Epithelial cell of proximal tubule (primary cell): ENCODE measurements at regions not wholly inside any gene's neighbourhood (a gene's known extent, or its start where the extent isn't known, plus 50 kb on each side); places are given as distances from the start of the nearest gene placed in this dataset.
"Not testable (repeated sequence)": the region's sequence is repeated elsewhere in the genome, so short reads cannot be mapped to it uniquely, and the experiment has no call there.

Source experiments
- DNase-seq: peaks from one replicate; pipeline ENCODE4 v3.0.0-alpha.2; 2011; ENCODE audit warnings: low read depth
- H3K4me3 ChIP-seq: 2 replicates; pipeline ENCODE4 v1.5.1; 2011; ENCODE audit warnings: low read depth, mild to moderate bottlenecking, low read length
- CTCF ChIP-seq: conservative IDR thresholded peaks from 2 replicates; pipeline ENCODE4 v1.5.1; 2012; ENCODE audit warnings: low read depth, mild to moderate bottlenecking, low read length

GRCh38 chr10:60527676-60528075 lies 138.0 kb upstream of the ANK3 start:
- TF ChIP-seq CTCF: no peak
- no peak for DNase-seq
- no peak overlapping the region for H3K4me3 ChIP-seq

- TF ChIP-seq CTCF: no peak
- DNase-seq: no peak
- no peak overlapping the region for H3K4me3 ChIP-seq
These were observed 136.3 kb upstream of the ANK3 start for GRCh38 chr10:60525716-60526585.

GRCh38 chr10:60524541-60524940 lies 134.9 kb upstream of the ANK3 start:
- TF ChIP-seq CTCF: no peak
- no peak for DNase-seq
- no peak overlapping the region for H3K4me3 ChIP-seq

GRCh38 chr10:60523371-60523770 lies 133.7 kb upstream of the ANK3 start:
- not testable (repeated sequence) for DNase-seq, H3K4me3 ChIP-seq

GRCh38 chr10:60522617-60523016 lies 132.9 kb upstream of the ANK3 start:
- no peak for TF ChIP-seq CTCF
- DNase-seq: no peak
- no peak overlapping the region for H3K4me3 ChIP-seq

GRCh38 chr10:60521974-60522405 lies 132.3 kb upstream of the ANK3 start:
- DNase-seq: no peak
- H3K4me3 ChIP-seq: no peak overlapping the region
- TF ChIP-seq CTCF: no peak

GRCh38 chr10:60518745-60519144 lies 129.1 kb upstream of the ANK3 start:
- no peak for DNase-seq
- no peak for TF ChIP-seq CTCF
- H3K4me3 ChIP-seq: no peak overlapping the region
